Hepatocyte (in vitro differentiated cells): ENCODE measurements at regions not wholly inside any gene's neighbourhood (a gene's known extent, or its start where the extent isn't known, plus 50 kb on each side); places are given as distances from the start of the nearest gene placed in this dataset.

Experiments used
- CTCF ChIP-seq: fragments of 200-600 bp; sonication (generic); IDR thresholded peaks from 2 replicates; pipeline ENCODE4 v1.5.1; 2016; ENCODE audit warnings: antibody characterized with exemption, mild to moderate bottlenecking; ENCODE audit not compliant: poor library complexity
- EZH2 ChIP-seq: fragments of 200-600 bp; sonication (generic); IDR thresholded peaks from 2 replicates; pipeline ENCODE4 v1.6.1; 2016; ENCODE audit warnings: antibody characterized with exemption, mild to moderate bottlenecking, borderline replicate concordance
- EZH2phosphoT487 ChIP-seq: fragments of 200-600 bp; sonication (generic); IDR thresholded peaks from one replicate; pipeline ENCODE4 v1.6.1; 2018; ENCODE audit warnings: antibody characterized with exemption, mild to moderate bottlenecking, low read depth, moderate library complexity; ENCODE audit not compliant: unreplicated experiment, severe bottlenecking

GRCh38 chr17:63190821-63191370 is 224.9 kb downstream of the TANC2 start:
- TF ChIP-seq CTCF (no peak), EZH2 (no peak), EZH2phosphoT487 (no peak)
